Activated effector memory CD4-positive, alpha-beta T cell treated with anti-CD3 and anti-CD28 coated beads, Interleukin-2, amount 50 U/mL, for 16 hours (primary cell): ENCODE measurements at regions not wholly inside any gene's neighbourhood (a gene's known extent, or its start where the extent isn't known, plus 50 kb on each side); places are given as distances from the start of the nearest gene placed in this dataset.

ENCODE experiments used
- DNase-seq: peaks from one replicate; pipeline ENCODE4 v3.0.0-alpha.2; 2020

DNA sequence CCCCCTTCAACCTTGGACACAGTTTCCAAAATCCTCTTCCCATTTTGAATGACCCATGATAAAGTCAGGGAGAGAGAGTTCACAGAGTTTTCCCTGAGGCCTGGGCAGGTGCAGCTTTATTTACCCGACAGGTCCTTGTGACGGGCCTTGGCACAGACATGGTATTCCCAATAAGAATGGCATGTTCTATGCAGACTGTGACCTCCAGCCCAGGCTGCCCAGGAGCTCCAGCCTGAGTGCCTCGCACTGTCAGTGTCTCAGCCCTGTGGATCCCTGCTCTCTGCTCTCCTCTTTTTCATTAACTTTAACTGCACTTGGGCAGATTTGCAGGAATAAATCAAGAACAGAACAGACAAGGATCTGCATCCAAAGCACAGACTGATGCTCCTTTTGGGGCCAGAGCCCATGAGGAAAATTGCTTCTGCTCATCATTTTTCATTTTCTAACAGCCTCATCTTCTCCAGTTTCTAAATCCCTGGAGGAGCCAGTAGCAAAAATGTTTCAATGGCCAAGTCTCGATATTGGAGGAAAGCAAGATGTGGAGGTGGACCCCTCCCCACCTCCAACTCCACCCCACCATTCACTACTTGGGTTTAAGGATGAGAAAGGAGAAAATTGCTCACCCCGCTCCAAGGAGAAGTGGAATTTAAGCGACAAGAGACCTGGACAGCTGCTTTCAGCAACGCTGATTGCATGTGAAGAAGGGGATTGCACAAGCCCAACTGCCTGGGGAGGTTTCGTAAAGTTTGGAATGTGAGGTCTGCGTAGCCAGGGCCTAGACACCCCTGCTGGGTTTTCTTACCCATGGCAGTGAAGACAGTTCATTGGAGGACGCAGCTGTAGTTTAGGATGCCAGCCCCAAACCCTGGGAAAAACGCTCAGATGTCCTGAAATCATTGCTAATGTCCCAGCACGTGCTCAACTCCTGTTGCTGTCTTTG lies 225.9 kb downstream of the WDR11 start:
- DNase-seq = no peak

DNA sequence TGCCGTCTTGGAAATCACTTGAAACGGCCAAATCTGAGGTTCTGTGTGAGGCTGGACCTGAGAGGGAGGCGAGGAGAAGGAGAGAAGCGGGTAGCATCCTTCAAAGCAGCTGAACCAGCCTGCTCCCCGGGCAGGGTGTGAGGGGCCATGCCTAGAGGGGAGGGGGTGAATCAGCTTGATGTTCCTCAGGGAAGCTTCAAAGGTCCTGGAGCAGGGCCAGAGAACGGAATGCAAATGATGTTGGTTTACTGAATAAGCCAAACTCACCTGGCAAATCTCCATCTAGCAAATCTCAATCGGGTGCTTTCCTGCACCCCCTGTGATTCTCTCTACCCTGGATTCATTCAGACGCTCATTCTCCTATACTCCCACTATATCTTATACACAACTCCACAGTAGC lies 226.9 kb downstream of the WDR11 start:
- DNase-seq = no peak

DNA sequence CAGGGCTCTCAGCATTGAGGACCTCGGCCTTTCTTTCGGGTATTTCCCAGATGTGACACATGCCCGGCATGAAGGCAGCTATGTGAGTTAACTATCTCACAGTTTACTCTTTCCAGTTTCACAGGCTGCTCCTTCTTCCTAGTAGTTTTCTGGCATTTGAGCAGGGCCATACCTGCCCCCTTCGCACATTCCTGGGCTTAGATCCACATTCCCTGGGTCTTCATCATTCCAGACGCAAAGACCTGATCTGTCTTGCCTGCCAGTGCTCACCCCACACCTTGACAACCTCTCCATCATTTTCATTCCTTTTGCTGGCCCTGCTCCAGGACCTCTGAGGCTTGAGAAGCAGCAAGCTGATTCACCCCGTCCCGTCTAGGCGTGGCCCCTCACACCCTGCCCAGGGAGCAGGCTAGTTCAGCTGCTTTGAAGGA lies 227.5 kb downstream of the WDR11 start:
- DNase-seq = no peak

DNA sequence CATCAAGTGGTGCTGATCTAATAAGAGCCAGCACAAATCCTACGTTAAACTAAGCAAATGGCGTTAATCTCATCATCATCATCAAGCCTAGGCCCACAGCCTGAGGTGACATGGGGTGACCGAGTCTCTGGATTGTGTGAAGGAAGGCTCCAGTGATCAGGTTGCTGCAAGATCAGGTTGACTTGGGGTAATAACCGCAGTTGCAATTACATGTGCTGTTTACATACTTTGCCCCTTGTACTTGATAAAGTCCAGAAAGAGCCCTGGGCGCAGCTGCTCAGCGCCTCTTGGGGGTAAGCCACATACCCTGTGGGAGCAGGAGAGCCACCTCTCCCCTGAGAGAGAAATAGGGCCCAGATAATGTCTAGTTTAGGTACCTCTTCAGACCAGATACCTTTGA lies 228.1 kb downstream of the WDR11 start:
- no peak for DNase-seq

DNA sequence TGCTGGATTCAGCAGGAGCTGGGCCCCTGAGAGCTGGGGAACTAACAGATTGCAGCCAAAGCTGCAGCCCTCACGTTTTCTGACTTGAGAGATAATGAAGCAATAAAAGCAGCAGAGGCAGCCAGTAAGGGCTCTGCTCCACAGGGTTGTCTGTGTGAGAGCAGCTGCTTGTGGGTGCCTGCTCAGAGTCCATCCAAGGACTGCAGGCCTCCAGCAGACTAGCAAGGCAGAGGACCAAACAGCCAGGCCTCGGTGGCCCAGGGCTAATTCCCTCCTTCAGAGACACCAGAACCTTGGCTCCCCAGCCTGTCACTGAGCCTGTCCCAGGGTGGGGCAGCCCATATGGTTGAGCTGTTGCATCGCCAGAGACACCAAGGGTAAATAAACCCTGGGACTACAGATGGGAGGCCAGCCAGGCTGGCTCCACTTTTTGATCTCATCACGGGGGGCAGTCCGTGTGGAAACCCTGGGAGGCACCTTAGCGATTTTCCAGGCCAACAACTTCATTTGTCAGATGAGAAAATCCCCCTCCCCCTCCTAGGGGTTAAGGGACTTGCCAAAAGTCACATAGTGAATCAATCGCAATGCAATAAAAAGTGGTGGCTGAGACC lies 229.2 kb downstream of the WDR11 start:
- no peak for DNase-seq

DNA sequence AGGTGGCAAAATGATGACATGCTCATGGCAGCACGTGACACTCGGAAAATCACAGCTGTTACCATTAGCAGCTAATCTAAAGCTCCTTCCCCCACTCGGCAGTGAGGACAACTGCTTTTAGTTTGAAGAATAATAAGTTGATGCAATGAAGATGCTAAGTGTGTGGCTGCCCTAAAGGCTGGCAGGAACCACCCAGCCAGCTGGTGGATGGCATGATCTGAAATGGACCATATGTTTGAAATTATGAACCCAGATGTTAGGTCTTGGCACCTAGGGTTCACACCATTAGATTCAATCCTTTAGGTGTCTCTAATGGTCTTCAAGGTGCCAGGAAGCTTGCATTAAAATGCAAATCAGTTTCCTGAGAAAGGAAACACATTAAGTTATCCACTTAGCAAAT lies 230.1 kb downstream of the WDR11 start:
- DNase-seq = no peak

DNA sequence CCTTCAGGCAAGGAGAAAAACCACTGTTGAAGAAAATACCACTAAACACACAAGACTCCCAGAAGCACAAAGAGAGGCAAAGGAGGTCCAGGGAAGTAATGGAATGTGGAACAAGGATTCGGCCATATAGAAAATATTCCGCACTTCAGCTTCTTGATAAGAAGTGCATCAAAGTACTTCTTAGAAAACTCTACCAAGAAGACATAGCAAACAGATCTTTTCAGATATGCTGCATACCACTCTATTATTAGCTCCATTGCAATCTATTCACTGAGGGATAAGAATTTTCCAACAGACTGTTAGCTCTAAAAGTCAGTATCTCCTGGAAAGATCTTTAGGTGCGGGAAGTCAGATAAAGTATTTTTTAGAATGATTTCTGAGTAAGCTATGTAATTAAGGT lies 231.8 kb downstream of the WDR11 start:
- no peak for DNase-seq

DNA sequence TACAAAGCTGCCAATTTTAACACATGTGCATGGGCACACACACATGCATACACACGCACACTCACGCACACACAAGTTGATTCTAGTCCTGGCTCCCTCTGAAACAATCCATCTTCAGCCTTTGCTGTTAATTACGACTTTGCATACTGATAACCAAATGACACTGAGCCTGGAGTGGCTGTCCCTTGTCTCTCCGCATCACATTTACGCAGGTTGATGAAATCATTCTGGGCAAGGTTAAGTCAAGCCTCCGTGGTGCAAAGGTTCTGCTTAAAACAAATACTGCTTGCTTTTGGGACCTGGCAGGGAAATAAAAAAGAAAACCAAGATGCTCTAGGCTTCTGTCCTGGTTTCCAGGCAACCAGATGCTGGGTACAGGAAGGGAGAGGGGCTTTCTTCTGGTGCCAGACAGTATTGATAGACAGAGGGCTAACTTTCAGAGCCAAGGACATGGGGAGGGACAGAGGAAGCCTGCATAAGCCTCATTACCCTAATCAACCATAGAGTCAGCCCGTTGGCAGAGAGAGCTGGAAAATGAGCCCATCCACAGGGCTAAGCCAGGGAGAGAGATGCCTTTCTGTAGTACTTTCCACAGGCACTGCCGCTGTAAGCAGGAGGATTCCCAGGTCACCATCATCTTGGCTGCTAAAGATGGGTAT lies 233.0 kb downstream of the WDR11 start:
- DNase-seq = no peak

DNA sequence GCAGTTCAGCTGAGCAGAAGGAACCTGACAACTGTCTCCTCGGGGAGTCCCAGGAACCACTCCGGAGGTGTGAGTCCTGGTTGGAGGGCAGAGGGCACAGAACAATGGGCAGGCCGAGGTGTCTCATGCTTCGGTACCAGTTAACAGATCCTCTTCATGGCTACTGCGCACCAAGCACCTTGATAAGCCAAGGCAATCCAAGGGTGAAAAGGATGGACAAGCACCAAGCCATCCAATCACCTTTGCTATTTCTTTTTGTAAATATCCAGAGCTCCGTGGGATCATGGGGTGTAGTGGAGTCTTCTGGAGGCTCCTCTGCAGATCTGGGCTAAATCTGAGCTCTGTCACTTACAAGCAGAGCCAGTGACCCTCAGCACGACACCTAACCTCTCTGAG lies 233.5 kb downstream of the WDR11 start:
- no peak for DNase-seq

DNA sequence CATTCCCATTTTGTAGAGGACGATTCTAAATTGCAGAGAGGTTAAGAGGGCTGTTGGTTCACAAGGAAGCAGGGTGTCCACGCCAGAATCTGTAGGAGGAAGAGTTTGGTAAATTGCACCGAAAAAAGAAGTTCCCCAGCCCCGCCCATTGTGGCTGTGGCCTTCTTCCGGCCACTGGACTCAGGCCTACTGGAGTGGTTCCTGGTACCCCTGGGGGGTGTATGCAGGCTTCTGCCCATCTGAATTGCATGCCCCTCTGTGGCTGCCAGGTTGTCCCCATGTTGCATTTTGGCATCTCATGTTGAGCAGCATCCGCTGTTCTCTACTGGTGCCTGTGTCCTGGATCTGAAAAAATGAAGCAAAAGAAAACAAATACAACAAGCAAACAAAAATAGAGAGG lies 234.2 kb downstream of the WDR11 start:
- no peak for DNase-seq

DNA sequence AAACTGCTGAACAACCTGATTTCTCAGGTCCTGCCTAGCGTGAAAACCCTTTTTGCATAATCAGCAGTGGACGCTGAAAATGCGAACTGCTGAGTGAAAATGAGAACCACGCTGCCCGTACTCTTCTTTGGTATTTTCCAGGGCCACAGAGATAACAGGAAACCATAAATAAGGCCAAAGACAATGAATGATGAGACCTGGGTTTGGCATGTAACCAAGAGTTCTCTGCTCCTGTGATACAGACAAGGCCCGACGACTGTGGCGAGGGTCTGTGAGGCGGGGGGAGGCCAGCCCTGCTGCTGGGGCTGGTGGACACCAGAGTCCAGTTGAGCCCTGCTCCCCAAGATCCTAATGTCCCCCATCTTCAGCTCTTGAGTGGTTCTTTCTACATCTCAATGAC lies 236.0 kb downstream of the WDR11 start:
- DNase-seq = no peak

DNA sequence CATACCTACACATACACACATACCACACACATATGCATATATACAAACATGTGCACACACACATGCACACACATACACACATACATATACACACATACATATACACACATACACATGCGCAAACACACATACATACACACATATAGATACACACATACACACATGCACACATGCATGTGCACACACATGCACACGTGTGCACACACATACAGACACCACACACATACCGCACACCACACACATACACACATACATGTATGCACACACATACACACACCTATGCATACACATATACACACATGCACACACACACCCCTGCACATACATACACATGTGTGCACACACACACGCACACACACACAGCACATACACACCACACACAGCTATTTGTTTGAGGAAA lies 236.5 kb downstream of the WDR11 start:
- DNase-seq = no peak

DNA sequence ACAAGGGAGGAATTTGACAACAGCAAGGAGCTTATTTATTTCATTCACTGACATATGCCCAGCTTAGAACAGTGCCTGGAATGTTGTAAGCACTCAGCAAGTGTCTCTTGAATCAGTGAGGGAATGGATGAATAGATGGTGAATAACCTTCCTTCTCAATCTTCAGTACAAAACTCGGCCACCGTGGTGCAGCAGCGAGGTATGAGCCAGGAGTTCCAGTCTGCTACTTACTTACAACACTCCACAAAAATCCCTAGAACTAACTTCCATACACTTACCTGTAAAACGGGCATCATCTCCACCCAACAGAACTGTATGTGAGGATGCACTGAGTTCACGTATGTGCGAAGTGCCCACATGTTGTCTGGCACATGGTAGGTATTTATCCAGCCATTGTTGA lies 237.4 kb downstream of the WDR11 start:
- DNase-seq = no peak

DNA sequence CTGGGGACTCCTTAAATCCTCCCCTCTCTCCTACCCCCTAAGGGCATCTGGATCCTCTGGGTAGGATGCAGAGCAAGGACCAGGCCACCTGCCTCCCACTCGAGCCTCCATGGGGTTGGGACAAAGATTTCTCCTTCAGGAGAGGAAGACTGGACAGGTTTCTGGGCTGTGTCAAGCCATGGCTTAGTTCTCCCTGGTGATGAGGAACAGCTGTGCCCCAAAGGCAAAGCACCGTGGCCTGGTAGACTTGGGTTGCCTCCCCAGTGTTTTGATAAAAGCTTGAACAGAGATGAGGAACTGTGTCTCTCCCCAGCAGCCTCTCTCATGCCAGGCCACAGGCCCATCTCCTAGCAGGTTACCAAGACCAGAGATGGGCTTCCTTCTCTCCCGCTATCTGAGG lies 238.3 kb downstream of the WDR11 start:
- DNase-seq = no peak

DNA sequence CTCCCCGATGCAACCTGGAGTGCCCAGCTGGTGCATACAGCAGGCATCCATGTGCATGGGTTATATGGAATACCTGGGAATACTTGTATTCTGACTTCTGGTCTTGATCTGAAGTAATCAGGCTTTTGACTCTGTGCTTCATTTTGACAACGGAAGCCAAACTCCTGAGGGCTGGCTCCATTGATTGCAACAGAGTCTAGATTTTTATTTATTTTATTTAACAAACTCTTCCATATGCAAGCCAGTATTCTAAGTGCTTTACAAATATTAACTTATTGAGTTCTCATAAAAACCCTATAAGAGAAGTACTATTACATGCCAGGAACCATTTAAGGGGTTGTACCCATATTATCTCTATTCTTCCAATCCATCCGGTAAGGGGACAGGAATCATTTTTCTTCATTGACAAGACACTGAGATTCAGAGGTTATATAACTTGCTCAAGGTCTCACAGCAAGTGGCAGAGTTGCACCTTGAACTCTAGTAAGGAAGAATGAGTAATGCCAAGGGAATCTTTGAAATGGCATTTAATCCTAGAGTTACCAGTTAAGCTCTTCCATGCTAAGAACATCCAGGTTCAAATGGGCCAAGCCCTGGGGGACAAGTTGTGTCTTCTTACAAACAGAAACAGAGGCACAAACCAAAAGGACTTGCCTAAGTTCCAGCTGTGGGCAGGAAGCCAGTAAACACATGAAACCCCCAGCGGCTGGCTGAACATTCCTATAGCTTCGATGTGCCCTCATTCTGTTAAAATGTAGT lies 241.0 kb downstream of the WDR11 start:
- no peak for DNase-seq

DNA sequence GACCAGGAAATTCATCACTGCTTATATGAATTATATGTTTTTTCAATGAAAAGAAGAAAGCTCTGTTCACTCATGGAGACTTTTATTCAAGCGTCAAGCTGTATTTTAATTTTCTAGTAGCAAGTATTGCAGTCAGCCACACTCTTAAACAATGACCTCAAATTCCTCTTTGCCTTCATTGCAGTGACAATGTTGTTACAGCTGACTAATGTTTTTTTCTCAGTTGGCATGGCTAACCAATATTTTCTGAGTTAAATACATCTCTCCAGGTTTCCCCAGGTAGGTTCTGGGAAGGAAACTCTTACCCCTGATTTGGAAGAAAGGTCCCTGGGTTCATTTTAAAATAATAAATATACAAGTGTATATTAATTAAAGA lies 241.5 kb downstream of the WDR11 start:
- no peak for DNase-seq

DNA sequence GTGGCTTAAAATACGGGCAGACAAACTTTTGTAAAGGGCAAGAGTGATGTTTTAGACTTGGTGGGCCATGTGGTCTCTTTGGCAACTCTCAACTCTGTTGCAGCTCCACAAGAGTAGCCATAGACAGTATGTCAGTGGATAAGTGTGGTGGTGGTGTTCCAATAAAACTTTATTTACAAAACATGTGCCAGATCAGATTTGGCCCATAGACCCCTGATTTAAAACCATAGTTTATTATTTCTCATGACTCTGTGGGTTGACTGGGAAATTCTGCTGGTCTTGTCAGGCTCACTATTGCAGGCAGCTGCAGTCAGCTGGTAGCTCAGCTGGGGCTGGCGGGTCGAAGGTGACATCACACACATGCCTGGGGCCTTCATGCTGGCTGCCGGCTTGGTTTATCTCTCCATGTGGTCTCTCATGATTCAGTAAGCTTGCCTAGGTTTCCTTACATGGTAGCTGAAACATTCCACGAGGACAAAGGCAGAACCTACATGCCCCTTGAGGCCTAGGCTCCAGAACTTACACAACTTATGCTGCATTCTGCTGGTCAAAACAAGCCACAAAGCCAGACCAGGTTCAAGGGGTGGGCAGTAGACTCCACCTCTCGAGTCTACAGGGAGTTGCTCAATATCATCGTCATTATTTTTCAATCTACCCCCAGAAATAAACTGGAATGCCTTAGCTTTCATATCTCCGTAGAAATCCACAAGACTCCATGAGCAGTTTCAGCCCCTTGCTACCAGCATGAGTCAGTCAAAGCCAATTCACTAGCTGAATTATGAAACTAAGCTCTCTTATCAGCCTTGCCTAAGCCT lies 245.7 kb downstream of the WDR11 start:
- DNase-seq = no peak

DNA sequence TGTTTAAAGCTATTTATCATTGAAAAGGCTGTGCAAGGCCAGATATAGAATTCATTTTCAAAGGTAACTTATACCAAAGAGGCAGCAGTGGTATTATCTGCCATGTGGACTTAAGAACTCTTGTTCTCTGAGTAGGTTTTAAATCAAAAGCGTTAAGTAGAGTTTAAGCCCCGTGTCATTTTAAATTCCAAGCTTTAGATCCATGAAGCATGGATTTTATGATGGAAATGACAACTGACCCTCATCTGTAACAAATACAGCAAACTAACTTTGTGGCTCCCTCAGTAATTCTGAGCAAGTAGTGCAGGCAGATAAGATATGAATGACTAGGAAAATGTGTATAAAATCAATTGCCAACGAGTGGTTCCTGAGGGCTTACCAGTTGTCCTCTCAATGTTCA lies 247.0 kb downstream of the WDR11 start:
- DNase-seq = no peak

DNA sequence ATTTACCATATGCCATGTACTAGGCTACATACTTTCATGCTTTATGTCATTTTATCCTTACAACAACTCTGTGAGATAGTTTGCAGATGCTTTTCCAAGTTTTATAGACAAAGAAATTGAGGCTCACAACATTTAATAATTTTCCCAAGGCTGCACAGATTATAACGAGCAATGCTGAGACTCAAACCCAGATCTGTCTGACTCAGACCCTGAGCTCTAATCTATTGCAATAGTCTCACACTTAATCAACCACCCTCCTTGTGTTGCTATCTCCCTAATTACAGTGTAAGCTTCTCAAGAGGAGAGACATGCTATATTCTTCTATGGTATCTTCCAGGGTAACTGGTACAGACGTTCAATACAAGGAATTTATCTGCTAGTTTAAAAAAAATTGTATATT lies 247.6 kb downstream of the WDR11 start:
- DNase-seq = no peak

DNA sequence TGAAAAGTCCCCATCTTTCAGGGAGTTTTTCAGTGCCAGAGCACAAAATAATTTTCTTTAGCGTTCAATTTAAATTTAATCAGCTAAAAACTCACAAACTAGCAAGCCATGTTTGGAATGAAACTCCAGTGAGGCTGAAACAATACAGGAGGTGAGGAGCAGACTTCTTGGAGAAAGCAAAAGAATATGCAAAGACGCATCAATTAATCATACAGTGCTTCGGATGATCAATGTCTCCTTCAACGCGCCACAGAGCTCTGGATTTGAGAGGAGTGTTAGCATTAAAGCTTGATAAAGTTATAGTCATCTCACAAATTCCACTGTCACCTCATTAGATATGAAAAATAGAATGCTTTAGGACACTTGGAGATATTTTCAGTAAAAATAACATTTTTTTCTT lies 248.0 kb downstream of the WDR11 start:
- DNase-seq = no peak

DNA sequence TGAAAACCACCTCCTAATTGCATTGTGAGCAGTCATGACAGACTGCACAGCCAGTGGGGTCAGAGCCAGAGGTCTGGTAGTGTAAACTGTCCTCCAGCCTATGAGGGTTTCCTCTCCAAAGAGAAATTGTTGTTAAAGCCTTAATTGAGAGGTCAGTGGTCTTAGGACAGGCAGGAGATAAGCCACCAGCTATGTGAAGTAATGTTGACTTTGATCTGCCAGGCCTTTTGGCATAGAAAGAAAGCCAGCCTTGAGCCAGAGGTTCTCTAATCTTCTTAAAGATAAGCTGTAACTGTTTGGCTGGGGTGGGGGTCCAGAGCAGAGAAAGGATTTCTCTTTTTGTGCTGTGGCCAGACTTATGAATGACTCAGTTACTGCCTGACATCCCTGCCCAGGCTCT lies 248.4 kb downstream of the WDR11 start:
- DNase-seq = no peak

DNA sequence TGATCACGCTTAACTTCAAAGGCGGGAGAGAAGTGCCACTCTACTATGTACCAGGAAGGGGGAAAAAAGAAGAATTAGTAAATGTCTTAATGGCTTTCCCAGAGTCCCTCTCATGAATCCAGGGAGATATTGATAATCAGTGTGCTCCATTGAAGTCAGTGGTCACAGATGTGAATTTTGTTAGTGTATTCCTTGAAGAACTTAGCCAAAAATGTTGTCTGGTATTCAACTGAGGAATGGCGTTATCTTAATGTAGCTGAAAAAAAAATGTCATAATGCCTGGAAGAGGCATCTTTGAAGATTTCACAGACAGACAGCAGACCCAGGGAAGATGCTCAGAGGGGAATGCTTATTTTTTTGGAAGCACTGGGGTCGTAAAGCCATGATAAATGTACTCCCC lies 250.4 kb downstream of the WDR11 start:
- DNase-seq = no peak

DNA sequence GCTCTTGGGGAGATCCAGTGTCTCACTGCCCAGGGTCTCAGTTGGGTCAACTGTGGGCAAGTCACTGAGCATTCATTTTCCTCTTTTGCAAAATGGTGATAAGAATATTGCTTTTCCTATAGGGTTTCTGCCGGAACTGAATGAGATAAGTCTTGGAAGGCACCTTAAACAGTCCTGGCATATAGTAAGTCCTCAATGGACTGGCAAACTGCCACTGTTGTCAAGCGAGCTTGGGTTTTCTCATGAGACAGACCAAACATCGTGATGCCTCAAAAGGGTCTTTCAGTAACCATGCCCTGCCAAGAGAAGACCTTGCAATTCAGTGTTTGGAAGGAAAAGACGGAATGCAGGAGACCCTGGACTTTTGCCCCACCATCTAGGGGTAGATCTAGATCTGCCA lies 251.5 kb downstream of the WDR11 start:
- DNase-seq = no peak
